Activated gamma-delta T cell treated with anti-CD3 and anti-CD28 coated beads, Interleukin-2, amount 50 U/mL, for 16 hours (primary cell): ENCODE measurements at regions not wholly inside any gene's neighbourhood (a gene's known extent, or its start where the extent isn't known, plus 50 kb on each side); places are given as distances from the start of the nearest gene placed in this dataset.
A peak's percentile ranks its signal among the peaks of the same experiment; 100 is the strongest.

Source experiments
- DNase-seq: peaks from one replicate; pipeline ENCODE4 v3.0.0-alpha.2; 2020; ENCODE audit warnings: low read depth

DNA sequence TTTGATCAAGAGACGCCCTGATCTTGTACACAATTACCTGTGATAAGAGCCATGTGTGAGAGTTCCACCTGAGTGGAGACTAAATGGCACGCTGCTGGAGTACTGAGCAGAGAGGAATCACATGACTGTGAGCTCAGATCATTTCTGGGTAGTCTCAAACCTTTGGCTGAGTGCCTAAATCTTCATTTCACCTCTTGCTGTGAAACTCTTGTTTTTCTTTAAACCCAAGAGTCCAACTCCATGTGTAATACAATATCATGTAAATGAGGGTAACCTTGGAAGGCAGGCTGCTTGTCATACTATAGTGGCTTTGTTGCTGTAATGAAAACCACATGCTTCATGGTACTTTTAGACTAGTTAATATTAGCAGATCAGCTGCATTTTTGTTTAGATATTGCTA, 156.9 kb downstream of the CAND1 start:
- DNase-seq: no peak

GRCh38 chr12:67427336-67427735, 158.2 kb downstream of the CAND1 start:
- DNase-seq: no peak

DNA sequence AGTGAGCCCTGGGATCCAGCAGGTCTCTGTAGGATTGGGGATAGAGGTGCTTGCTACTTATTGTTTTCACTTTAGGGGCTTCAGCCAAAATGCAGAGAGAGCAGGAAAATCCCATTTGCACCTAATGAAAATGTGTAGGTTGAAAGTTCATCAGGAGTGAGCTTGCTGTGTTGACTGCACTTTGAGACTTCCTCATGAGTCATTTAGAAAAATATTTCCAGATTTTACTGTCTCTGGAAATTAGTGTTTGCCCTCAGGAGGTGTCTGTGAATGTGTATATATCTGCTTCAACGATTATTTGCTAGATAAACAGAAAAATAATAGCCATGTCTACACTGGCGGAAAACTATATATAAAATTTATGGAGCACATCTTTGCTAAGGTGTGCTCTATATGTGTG, 159.3 kb downstream of the CAND1 start:
- DNase-seq: no peak

DNA sequence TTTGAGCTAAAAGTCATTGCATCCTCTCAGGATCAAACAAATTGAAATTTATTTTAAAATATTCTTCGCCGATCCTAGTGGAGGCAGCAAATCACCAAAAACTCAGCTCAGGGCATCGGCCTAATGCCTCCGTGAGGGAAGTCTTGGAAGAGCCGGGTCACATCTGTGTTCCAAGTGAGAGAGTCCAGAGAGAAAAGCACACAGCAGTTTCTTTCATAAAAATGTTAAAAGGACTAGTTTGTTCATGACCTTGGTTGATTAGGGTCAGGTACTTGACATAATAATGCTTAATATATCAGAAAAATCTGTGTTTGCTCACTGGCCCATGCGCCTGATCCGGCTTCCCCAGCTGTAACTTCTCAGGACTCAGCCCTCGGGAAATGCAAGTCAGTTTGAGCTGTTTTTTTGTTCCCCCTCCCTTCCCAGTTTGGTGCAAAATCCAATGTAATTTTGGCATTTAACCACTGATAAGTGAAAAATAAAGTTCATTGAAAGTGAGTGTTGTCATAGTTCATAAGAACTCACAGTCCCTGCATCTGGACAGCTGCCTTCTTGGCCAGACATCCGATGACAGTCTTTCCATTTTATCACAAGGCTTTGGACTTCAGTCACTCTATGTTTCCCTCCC, 161.7 kb downstream of the CAND1 start:
- DNase-seq: no peak

GRCh38 chr12:67431411-67432020, 162.4 kb downstream of the CAND1 start:
- DNase-seq: no peak

GRCh38 chr12:67433385-67434175, 164.4 kb downstream of the CAND1 start:
- DNase-seq: no peak

GRCh38 chr12:67434671-67435370, 165.7 kb downstream of the CAND1 start:
- no peak for DNase-seq

DNA sequence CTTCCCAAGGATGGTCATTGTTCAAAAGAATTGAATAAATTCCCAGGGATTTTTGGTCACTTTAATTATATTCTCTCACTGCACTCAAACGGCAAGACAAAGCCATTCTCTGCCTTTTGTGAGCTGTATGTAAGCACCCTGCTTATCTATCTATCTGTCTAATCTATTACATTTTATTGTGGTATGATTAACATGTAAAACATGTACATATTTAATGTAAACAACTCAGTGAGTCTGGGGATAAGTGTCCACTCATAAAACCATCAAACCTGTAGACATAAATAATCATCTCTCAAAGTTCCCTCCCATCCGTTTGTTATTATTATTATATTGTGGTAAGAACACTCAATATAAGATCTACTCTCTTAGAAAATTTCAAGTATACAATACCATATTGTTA, 167.1 kb downstream of the CAND1 start:
- DNase-seq: no peak

- DNase-seq: no peak
Measured at GRCh38 chr12:67437011-67437410, 167.9 kb downstream of the CAND1 start.

- no peak for DNase-seq
Measured at GRCh38 chr12:67439611-67440010, 170.5 kb downstream of the CAND1 start.

- peak; percentile 60 for DNase-seq
Measured at GRCh38 chr12:67441736-67442346, 172.7 kb downstream of the CAND1 start.

- DNase-seq: no peak
Measured at GRCh38 chr12:67442347-67442841, 173.2 kb downstream of the CAND1 start.

- DNase-seq: no peak
Measured at GRCh38 chr12:67442896-67443295, 173.7 kb downstream of the CAND1 start.

GRCh38 chr12:67444542-67444941, 175.4 kb downstream of the CAND1 start:
- no peak for DNase-seq

GRCh38 chr12:67446716-67447115, 177.6 kb downstream of the CAND1 start:
- no peak for DNase-seq

DNA sequence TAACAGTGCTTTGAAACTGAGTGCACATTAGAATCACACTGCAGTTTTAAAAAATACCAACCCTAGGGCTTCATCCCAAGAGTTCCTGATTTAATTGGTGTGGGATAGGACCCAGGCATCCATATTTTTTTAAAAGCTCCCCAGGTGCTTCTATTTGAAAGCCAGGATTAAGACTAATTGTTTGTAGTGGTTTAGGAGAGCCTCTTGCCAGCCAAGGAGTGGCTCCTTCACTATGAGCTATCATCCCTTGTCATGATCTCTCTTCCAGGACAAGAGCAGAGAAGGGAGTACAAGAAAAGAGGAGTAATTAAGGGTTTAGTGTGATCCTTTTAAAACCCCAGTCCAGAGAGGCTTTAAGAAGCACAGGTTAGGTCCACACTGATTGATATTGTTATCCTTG, 178.0 kb downstream of the CAND1 start:
- DNase-seq: no peak

DNA sequence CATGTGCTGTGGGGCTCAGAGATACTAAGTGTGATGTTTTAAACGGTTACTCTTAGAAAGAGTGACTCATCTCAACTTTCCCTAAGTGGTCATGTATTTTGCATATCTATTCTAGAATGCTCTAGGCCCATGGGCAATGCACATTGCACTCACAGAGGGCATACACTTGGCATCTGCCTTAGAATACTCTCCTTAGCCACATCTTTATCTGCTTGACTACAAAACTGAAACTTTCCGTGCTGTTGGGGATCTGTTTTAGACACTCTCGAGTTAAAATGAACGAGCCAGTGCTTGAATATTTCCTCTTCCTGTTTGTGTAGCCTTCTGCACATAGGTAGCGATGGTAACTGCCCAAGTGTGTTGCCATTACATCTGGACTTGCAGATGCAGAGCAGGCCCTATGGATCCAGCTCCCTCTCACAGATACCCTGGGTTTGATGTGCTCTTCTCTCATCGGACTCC, 180.5 kb downstream of the CAND1 start:
- DNase-seq: no peak

DNA sequence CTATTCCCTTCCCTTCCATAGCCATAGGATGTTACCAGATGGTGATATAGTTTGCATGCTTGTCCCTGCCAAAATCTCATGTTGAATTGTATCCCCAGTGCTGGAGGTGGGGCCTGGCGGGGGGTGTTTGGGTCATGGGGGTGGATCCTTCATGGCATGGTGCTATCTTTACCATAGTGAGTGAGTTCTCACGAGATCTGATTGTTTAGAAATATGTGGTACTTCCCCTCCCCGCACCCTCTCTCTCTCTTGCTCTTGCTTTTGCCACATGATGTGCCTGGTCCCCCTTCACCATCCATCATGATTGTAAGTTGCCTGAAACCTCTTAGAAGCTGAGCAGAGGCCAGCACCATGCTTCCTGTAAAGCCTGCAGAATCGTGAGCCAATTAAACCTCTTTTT, 181.3 kb downstream of the CAND1 start:
- no peak for DNase-seq

DNA sequence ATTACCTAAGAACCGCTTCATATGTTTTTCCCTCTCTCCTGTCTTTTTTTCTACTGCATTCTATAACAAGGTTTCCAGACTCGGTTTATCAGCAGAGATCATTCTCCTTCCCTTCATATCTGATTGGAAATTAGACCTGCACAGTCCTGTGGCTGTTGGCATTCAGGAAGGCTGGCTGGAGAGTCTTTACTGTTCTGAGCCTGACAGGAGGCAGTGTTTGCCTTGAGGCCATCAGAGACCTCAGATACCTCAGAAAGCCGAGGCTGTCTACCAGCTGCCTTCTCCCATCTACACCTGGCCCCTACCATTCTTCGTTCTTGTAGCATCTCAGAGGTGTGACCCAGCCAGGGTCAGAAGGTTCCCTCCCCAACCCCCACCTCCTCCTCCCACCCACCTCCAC, 182.0 kb downstream of the CAND1 start:
- DNase-seq: no peak

DNA sequence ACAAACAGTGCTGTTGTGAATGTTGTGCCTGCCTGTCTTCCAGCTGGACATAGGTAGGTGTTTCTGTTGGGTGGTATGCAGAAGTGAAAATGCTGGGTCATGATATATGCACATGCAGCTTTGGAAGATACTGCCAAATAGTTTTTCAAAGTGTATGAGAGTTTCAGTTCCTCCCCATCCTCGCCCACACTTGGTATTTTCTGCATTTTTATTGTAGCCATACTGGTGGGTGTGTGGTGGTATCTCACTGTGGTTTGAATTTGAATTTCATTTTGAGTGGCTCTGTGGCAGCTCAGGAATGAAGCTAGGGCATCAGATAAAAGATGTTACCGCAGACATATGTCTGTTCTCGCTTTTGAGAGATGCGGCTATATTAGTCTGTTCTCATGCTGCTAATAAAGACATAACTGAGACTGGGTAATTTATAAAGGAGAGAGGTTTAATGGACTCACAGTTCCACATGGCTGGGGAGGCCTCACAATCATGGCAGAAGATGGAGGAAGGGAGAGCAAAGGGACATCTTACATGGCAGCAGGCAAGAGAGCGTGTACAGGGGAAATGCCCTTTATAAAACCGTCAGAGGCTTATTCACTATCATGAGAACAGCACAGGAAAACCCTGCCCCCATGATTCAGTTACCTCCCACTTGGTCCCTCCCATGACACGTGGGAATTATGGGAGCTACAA, 183.1 kb downstream of the CAND1 start:
- DNase-seq: no peak

DNA sequence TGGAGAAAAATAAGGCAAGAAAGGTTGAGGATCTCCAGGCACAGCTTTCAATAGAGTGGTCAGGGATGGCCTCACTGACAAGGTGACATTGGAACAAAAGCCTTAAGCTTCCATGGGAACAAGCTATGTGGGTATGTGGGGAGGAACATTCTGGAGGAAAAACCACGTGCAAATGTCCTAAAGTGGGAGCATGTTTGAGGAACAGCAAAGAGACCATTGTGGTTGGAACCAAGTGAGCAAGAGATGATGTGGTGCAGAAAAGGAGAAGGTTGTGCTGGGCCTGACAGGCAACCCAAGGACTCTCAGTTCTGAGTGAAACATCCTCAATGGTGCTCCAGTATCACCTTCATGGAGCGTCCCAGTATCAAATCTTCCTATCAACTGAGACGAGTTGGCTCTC, 184.0 kb downstream of the CAND1 start:
- no peak for DNase-seq
